IMR-90 (cell line): ENCODE measurements at regions not wholly inside any gene's neighbourhood (a gene's known extent, or its start where the extent isn't known, plus 50 kb on each side); places are given as distances from the start of the nearest gene placed in this dataset.

Experiments used
- ELK1 ChIP-seq: fragments of 150-350 bp; IDR thresholded peaks from 2 replicates; pipeline ENCODE4 v1.6.1; 2016; ENCODE audit warnings: low read depth, mild to moderate bottlenecking, low read length, moderate library complexity, borderline replicate concordance
- MAFK ChIP-seq: IDR thresholded peaks from 2 replicates; pipeline ENCODE4 v1.6.1; 2012; ENCODE audit warnings: low read depth, low read length, improper control_type of control experiment
- POLR2A ChIP-seq: IDR thresholded peaks from 2 replicates; pipeline ENCODE4 v1.6.1; 2012; ENCODE audit warnings: mild to moderate bottlenecking, low read depth, low read length
- SMC3 ChIP-seq: fragments of 150-350 bp; IDR thresholded peaks from 2 replicates; pipeline ENCODE4 v1.6.1; 2016; ENCODE audit warnings: low read depth, mild to moderate bottlenecking, antibody characterized with exemption, low read length, moderate library complexity
- TF ChIP-seq, protein P1 (sequence below): conservative IDR thresholded peaks from 2 replicates; pipeline ENCODE4 v1.5.1; 2012; ENCODE audit warnings: mild to moderate bottlenecking, low read depth, low read length, improper control_type of control experiment

GRCh38 chr2:4533806-4534205 is 830.4 kb downstream of the DCDC2C start:
- TF ChIP-seq, protein P1, sequence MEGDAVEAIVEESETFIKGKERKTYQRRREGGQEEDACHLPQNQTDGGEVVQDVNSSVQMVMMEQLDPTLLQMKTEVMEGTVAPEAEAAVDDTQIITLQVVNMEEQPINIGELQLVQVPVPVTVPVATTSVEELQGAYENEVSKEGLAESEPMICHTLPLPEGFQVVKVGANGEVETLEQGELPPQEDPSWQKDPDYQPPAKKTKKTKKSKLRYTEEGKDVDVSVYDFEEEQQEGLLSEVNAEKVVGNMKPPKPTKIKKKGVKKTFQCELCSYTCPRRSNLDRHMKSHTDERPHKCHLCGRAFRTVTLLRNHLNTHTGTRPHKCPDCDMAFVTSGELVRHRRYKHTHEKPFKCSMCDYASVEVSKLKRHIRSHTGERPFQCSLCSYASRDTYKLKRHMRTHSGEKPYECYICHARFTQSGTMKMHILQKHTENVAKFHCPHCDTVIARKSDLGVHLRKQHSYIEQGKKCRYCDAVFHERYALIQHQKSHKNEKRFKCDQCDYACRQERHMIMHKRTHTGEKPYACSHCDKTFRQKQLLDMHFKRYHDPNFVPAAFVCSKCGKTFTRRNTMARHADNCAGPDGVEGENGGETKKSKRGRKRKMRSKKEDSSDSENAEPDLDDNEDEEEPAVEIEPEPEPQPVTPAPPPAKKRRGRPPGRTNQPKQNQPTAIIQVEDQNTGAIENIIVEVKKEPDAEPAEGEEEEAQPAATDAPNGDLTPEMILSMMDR: no peak
- TF ChIP-seq ELK1 (no peak), MAFK (no peak), POLR2A (no peak), SMC3 (no peak)
